DMS 273 (cell line): ENCODE measurements at regions not wholly inside any gene's neighbourhood (a gene's known extent, or its start where the extent isn't known, plus 50 kb on each side); places are given as distances from the start of the nearest gene placed in this dataset.
"Not testable (repeated sequence)": the region's sequence is repeated elsewhere in the genome, so short reads cannot be mapped to it uniquely, and the experiment has no call there.

ENCODE experiments used
- DNase-seq: peaks from one replicate; lab custom pipeline; 2025; ENCODE audit not compliant: unreplicated experiment; lab: John Stamatoyannopoulos, UW

- DNase-seq, result no peak
Measured at GRCh38 chr11:22037505-22037904, 155.4 kb upstream of the ANO5 start.

- DNase-seq, result no peak
Measured at GRCh38 chr11:22041039-22041438, 151.8 kb upstream of the ANO5 start.

GRCh38 chr11:22042081-22042480 lies 150.8 kb upstream of the ANO5 start:
- no peak for DNase-seq

- DNase-seq, result no peak
Measured at GRCh38 chr11:22044126-22044525, 148.8 kb upstream of the ANO5 start.

- DNase-seq, result no peak
Measured at GRCh38 chr11:22049276-22049675, 143.6 kb upstream of the ANO5 start.

GRCh38 chr11:22065472-22065871 lies 127.4 kb upstream of the ANO5 start:
- DNase-seq, result no peak

GRCh38 chr11:22069844-22070243 lies 123.0 kb upstream of the ANO5 start:
- DNase-seq, result no peak

- DNase-seq, result no peak
Measured at GRCh38 chr11:22076271-22076930, 116.5 kb upstream of the ANO5 start.

GRCh38 chr11:22078063-22078462 lies 114.8 kb upstream of the ANO5 start:
- DNase-seq, result no peak

- DNase-seq, result peak; percentile 89
Measured at GRCh38 chr11:22079133-22079872, 113.6 kb upstream of the ANO5 start.

- no peak for DNase-seq
Measured at GRCh38 chr11:22082178-22082577, 110.7 kb upstream of the ANO5 start.

- DNase-seq, result no peak
Measured at GRCh38 chr11:22082788-22083187, 110.1 kb upstream of the ANO5 start.

GRCh38 chr11:22084056-22084455 lies 108.8 kb upstream of the ANO5 start:
- DNase-seq, result no peak

- DNase-seq, result no peak
Measured at GRCh38 chr11:22084564-22084963, 108.3 kb upstream of the ANO5 start.

- no peak for DNase-seq
Measured at GRCh38 chr11:22089609-22090008, 103.3 kb upstream of the ANO5 start.

GRCh38 chr11:22106566-22106965 lies 86.3 kb upstream of the ANO5 start:
- DNase-seq, result no peak

- DNase-seq, result no peak
Measured at GRCh38 chr11:22115470-22116029, 77.3 kb upstream of the ANO5 start.

- not testable (repeated sequence) for DNase-seq
Measured at GRCh38 chr11:22127981-22128380, 64.9 kb upstream of the ANO5 start.

GRCh38 chr11:22130462-22131053 lies 62.3 kb upstream of the ANO5 start:
- DNase-seq, result peak; percentile 48

GRCh38 chr11:22133776-22134175 lies 59.1 kb upstream of the ANO5 start:
- no peak for DNase-seq

GRCh38 chr11:22138264-22138663 lies 54.6 kb upstream of the ANO5 start:
- DNase-seq, result no peak
